ENCODE measurements at regions not wholly inside any gene's neighbourhood (a gene's known extent, or its start where the extent isn't known, plus 50 kb on each side); places are given as distances from the start of the nearest gene placed in this dataset.

DNA sequence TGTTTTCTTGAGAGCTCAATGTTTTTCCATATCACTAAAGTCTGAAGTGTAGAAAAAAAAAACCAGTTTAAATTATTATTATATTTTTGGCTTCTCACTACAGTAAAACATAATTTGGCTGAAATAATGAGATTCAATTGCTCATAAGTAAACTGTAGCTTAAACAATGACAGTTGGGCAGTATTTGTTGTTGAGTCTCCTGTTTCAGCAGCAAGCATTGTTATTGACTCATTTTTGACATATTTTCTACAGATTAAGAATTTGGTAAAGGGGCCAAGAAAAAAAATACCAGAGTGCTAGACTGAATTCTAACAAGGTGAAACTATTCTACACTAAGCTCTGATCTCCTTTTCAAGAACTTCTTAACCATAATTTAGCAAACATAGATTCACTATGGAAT lies 2070.4 kb upstream of the CELF4 start:
- H3K36me3 ChIP-seq (ENCODE audit: control insufficient read depth, insufficient read depth, low read length) = no peaks in the 10 kb centered on the region
- H3K27me3 ChIP-seq (ENCODE audit: control insufficient read depth, insufficient read depth, low read length) = no peaks in the 10 kb centered on the region
- Mint-ChIP-seq H3K4me1 (no peaks in the 10 kb centered on the region), H3K9me3 (peaks cover 6 to 10% of the 10 kb centered on the region in 2 donors), H3K27me3 (ENCODE audit: low read depth in 2 of 2) (no peaks in the 10 kb centered on the region), H3K27ac (no peak overlapping the region), H3K4me3 (no peak overlapping the region), H3K36me3 (no peaks in the 10 kb centered on the region)
- TF ChIP-seq, protein P1, sequence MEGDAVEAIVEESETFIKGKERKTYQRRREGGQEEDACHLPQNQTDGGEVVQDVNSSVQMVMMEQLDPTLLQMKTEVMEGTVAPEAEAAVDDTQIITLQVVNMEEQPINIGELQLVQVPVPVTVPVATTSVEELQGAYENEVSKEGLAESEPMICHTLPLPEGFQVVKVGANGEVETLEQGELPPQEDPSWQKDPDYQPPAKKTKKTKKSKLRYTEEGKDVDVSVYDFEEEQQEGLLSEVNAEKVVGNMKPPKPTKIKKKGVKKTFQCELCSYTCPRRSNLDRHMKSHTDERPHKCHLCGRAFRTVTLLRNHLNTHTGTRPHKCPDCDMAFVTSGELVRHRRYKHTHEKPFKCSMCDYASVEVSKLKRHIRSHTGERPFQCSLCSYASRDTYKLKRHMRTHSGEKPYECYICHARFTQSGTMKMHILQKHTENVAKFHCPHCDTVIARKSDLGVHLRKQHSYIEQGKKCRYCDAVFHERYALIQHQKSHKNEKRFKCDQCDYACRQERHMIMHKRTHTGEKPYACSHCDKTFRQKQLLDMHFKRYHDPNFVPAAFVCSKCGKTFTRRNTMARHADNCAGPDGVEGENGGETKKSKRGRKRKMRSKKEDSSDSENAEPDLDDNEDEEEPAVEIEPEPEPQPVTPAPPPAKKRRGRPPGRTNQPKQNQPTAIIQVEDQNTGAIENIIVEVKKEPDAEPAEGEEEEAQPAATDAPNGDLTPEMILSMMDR (IDR thresholded peaks at IDR 0.05) = no peak
- DNase-seq (no peak), ATAC-seq (no peak)
- intact Hi-C loops (cut with micrococcal nuclease) = no loop called here
- no peak overlapping the region for H3K27ac ChIP-seq (ENCODE audit: low read length)
- H3K9me3 ChIP-seq (ENCODE audit: control insufficient read depth, insufficient read depth, low read length) = peaks cover 5% of the 10 kb centered on the region
- no peaks in the 10 kb centered on the region for H3K4me1 ChIP-seq (ENCODE audit: control insufficient read depth, insufficient read depth, low read length)
- no peak overlapping the region for H3K4me3 ChIP-seq (ENCODE audit: low read length)

DNA sequence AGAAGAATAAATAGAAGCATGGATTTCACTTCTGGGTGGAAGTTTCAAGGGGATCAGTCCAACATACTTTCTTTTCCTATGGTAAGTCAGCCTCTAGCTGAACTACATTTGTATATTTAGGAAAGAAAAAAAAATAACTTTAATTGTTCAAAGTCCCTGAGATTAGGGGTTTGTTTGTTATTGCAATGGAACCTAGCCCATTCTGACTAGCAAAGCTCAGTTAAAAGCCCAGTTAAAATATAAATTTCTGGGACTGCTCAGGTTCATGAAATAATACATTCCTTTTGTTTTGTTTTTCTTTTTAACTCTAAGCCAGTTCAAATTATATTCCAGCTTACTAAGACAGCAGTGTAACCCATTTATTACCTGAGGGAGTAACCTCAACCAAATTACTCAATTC lies 2069.6 kb upstream of the CELF4 start:
- no peaks in the 10 kb centered on the region for H3K36me3 ChIP-seq (ENCODE audit: control insufficient read depth, insufficient read depth, low read length)
- intact Hi-C loops (cut with micrococcal nuclease) = no loop called here
- DNase-seq (no peak), ATAC-seq (no peak)
- H3K4me3 Mint-ChIP-seq = no peak overlapping the region
- no peaks in the 10 kb centered on the region for H3K27me3 Mint-ChIP-seq (ENCODE audit: low read depth in 2 of 2)
- TF ChIP-seq, protein P1 (IDR thresholded peaks at IDR 0.05) = no peak
- no peak overlapping the region for H3K27ac ChIP-seq (ENCODE audit: low read length)
- H3K4me1 Mint-ChIP-seq = no peaks in the 10 kb centered on the region
- no peaks in the 10 kb centered on the region for H3K27me3 ChIP-seq (ENCODE audit: control insufficient read depth, insufficient read depth, low read length)
- no peak overlapping the region for H3K27ac Mint-ChIP-seq
- no peaks in the 10 kb centered on the region for H3K4me1 ChIP-seq (ENCODE audit: control insufficient read depth, insufficient read depth, low read length)
- peaks cover 5 to 10% of the 10 kb centered on the region in 2 donors for H3K9me3 Mint-ChIP-seq
- peaks cover 5% of the 10 kb centered on the region for H3K9me3 ChIP-seq (ENCODE audit: control insufficient read depth, insufficient read depth, low read length)
- H3K36me3 Mint-ChIP-seq = no peaks in the 10 kb centered on the region
- no peak overlapping the region for H3K4me3 ChIP-seq (ENCODE audit: low read length)

GRCh38 chr18:39627936-39628335 lies 2062.3 kb upstream of the CELF4 start:
- ATAC-seq (no peak), DNase-seq (no peak)
- Mint-ChIP-seq H3K4me1 (no peaks in the 10 kb centered on the region), H3K27me3 (ENCODE audit: low read depth in 2 of 2) (no peaks in the 10 kb centered on the region), H3K9me3 (peaks cover 3 to 10% of the 10 kb centered on the region in 2 donors), H3K4me3 (no peak overlapping the region), H3K27ac (no peak overlapping the region), H3K36me3 (no peaks in the 10 kb centered on the region)
- Histone ChIP-seq H3K36me3 (ENCODE audit: control insufficient read depth, insufficient read depth, low read length) (no peaks in the 10 kb centered on the region), H3K4me1 (ENCODE audit: control insufficient read depth, insufficient read depth, low read length) (no peaks in the 10 kb centered on the region), H3K27me3 (ENCODE audit: control insufficient read depth, insufficient read depth, low read length) (no peaks in the 10 kb centered on the region), H3K27ac (ENCODE audit: low read length) (no peak overlapping the region), H3K9me3 (ENCODE audit: control insufficient read depth, insufficient read depth, low read length) (peaks cover 9% of the 10 kb centered on the region), H3K4me3 (ENCODE audit: low read length) (no peak overlapping the region)
- WGBS (ENCODE audit: insufficient coverage) = 89% methylated on average over 3 of the region's 5 CpGs
- intact Hi-C loops (cut with micrococcal nuclease) = no loop called here
- TF ChIP-seq, protein P1 (IDR thresholded peaks at IDR 0.05) = no peak

DNA sequence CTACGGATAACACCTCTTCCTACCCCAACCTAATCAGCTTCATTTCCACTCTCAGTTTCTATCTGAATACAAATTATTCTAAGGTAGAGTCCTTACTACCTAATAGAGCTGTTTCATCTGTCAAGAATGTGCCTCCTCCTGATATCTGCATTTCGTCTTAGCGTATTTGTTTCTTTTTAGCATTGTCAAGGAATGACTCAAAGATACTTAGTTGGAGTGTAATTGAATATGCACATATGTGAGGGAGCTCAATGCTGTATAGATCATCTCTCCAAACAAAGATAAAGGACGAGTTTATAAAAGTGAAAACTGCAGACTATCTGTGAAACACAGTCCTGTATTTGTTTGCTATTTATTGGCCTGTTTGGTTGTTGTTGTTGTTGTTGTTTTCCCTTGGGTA lies 2059.4 kb upstream of the CELF4 start:
- no peak overlapping the region for H3K4me3 ChIP-seq (ENCODE audit: low read length)
- 69% methylated on average over 3 of the region's 4 CpGs for WGBS (ENCODE audit: insufficient coverage)
- no peaks in the 10 kb centered on the region for H3K36me3 ChIP-seq (ENCODE audit: control insufficient read depth, insufficient read depth, low read length)
- TF ChIP-seq, protein P1 (IDR thresholded peaks at IDR 0.05) = no peak
- H3K27ac ChIP-seq (ENCODE audit: low read length) = no peak overlapping the region
- Mint-ChIP-seq H3K4me1 (no peaks in the 10 kb centered on the region), H3K36me3 (no peaks in the 10 kb centered on the region), H3K9me3 (peaks cover 3 to 8% of the 10 kb centered on the region in 2 donors), H3K4me3 (no peak overlapping the region), H3K27me3 (ENCODE audit: low read depth in 2 of 2) (no peaks in the 10 kb centered on the region), H3K27ac (no peak overlapping the region)
- H3K9me3 ChIP-seq (ENCODE audit: control insufficient read depth, insufficient read depth, low read length) = peaks cover 3% of the 10 kb centered on the region
- DNase-seq = no peak
- no peaks in the 10 kb centered on the region for H3K4me1 ChIP-seq (ENCODE audit: control insufficient read depth, insufficient read depth, low read length)
- no peaks in the 10 kb centered on the region for H3K27me3 ChIP-seq (ENCODE audit: control insufficient read depth, insufficient read depth, low read length)
- ATAC-seq = no peak
- intact Hi-C loops (cut with micrococcal nuclease) = no loop called here
